HG03378 (cell line): ENCODE measurements at regions not wholly inside any gene's neighbourhood (a gene's known extent, or its start where the extent isn't known, plus 50 kb on each side); places are given as distances from the start of the nearest gene placed in this dataset.

Experiments used
- ATAC-seq: cut with Tn5 transposase; IDR thresholded peaks from one replicate; pipeline ENCODE4 v1.9.1; 2021; ENCODE audit warnings: mild to moderate bottlenecking, moderate library complexity; ENCODE audit not compliant: unreplicated experiment

GRCh38 chr7:50166997-50167965 is 74.2 kb upstream of the ZPBP start:
- ATAC-seq, result peak; percentile 71

DNA sequence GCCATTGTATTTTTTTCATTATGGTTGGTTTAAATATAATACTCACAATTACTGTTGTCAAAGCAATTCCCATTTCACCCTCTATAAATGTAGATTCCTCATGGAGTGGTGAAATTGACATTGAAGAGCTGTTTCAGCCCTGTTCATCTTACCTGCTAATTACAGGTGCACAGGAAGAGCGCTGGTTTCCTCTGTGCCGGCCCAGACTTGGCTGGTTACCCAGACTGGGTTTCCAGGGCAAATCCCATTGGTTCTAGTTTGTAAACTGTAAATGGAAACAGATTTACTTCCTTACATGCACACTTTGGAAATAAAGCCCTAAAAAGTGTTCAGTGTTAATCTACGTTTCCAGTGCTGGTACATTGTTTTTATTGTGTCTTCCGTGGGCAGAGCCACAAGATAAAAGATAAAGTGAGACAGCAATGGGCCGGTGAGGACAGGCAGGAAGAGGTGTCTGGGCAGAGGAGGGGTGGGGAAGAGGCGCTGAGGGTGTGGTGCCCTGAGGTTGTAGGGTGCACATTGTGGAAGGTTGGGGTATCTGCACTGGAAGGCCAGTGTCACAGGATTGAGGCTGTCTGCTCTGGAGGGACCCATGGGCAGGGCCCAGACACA is 71.6 kb upstream of the ZPBP start:
- ATAC-seq, result no peak

DNA sequence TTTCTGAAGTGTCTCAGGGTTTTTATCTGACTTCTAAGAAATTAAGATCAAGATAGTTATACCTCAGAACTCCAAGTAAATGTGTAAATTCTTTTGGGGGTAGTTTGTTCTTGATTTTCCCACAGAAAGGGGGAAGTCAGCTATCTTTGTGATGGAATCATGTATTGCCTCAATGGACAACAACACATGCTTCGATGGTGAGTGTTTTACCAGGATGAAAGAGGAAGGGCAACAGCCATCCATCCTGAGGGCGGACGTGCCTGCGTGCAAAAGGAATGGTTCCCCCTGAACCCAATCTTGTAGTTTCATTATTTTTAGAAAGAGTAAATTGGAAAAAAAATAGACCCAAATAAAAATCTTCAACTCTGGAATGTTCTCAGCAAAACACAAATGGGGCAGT is 67.2 kb upstream of the ZPBP start:
- ATAC-seq, result no peak

- no peak for ATAC-seq
Observed at GRCh38 chr7:50159154-50159553, 66.1 kb upstream of the ZPBP start.

GRCh38 chr7:50156706-50157105 is 63.7 kb upstream of the ZPBP start:
- ATAC-seq, result no peak

- no peak for ATAC-seq
Observed at GRCh38 chr7:50156163-50156562, 63.1 kb upstream of the ZPBP start.

GRCh38 chr7:50155755-50156154 is 62.7 kb upstream of the ZPBP start:
- no peak for ATAC-seq

- ATAC-seq, result no peak
Observed at GRCh38 chr7:50153995-50154394, 60.9 kb upstream of the ZPBP start.

- peak; percentile 36 for ATAC-seq
Observed at GRCh38 chr7:50153148-50153547, 60.1 kb upstream of the ZPBP start.

GRCh38 chr7:50152486-50152885 is 59.4 kb upstream of the ZPBP start:
- no peak for ATAC-seq

DNA sequence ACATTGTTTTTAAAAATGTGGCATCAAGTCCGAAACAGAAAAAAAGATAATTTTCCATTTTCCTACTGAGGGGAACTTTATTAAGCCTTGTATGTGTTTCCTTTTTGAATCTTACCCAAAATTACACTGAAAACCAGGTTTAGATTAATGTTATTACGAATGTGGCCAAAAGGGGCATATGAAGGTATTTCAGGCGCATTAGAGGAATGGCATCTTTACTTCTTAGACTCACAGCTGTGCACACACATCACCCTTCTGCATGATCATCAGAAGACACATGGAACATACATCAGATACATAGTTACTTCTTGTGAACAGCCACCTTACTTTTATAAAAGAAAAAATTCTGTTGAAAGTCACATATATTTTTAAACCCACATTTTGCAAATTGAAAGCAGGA is 58.6 kb upstream of the ZPBP start:
- ATAC-seq, result no peak

DNA sequence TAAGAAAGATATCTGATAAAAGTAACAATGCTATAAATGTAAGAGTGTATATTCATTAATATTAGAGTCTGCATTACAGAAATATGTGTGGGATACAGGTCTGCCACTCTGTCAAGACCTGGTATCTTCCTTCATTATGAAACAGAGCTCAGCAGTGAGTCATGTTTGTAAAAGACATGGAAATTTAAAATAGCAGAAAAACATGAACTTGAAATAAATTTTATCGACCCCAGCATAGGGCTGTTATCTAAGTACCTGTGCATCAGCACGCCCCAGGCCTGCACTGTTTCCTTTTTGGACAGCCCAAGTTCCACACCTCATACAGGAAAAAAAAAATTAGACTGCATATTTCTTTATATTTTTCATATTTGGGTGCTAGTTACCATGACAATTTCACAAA is 58.0 kb upstream of the ZPBP start:
- no peak for ATAC-seq

DNA sequence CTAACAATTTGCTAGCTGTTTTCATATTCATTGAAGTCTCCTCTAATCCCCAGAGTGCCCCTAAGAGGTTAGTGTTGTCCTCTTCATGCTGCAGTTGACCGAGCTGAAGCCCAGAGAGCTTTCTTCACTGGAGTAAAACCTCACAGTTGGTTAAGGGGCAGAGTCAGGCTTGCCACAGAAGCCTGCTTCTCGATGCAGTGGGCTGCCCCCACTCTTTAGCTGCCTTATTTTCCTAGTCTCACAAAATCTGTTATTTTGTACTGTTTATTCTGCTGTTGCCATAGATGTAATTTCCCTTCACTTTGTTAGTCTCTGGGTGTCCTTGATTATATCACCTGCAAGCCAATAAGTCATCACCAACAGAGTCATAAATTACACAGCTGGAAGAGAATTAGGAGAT is 56.3 kb upstream of the ZPBP start:
- ATAC-seq, result no peak

GRCh38 chr7:50147951-50148808 is 55.1 kb upstream of the ZPBP start:
- peak; percentile 51 for ATAC-seq

DNA sequence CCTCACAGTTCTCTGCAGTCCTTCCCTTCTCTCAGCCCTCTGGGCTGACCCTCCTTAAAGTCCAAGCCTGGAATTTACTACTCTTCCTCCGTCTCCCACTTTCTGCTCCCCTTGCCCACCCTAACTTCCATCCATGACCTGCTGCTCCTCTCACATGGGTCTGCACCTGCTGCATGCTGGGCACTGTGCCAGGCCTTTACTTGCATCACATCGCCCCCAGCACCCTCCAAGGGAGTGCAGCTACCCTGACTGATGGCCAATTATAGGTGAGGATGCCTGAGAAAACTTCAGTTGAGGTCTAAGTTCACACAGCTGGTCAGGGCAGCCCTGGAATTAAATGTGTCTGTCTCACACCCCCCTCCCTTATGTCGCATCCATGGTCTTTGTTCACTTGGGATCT is 53.6 kb upstream of the ZPBP start:
- ATAC-seq, result no peak

DNA sequence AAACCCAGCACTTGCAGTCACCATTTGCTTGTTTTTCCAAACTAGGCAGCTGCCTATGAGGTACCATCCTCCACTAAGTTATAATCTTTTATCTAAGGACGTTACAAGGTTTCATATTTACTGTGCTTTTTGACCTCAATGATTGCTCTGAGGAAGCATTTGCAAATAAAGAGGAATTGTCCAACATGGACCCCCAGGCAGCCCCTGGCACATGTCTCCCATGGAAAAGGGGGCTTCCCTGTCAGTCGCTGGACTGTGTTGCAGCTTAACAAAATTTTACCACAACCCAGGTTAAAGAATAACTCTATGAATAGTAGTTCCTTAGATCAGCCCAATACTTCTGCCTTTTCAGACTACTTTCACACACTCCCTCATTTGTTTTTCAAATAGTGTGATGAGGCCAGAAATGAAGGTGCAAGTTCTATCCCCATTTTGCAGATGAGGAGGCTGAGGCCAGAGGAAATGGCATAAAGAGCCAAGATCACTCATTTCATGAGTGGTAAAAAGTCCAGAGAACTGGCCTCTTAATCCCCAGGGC is 52.8 kb upstream of the ZPBP start:
- peak; percentile 48 for ATAC-seq

- no peak for ATAC-seq
Observed at GRCh38 chr7:50145226-50145625, 52.2 kb upstream of the ZPBP start.
